Activated CD8-positive, alpha-beta T cell treated with anti-CD3 and anti-CD28 coated beads for 36 hours (primary cell): ENCODE measurements at regions not wholly inside any gene's neighbourhood (a gene's known extent, or its start where the extent isn't known, plus 50 kb on each side); places are given as distances from the start of the nearest gene placed in this dataset.

Experiments
- ATAC-seq: fragments of 200-7000 bp; cut with Tn5 transposase; one replicate; pipeline ENCODE4 v1.10.0; 2021; ENCODE audit warnings: mild to moderate bottlenecking, moderate library complexity
- CTCF ChIA-PET: fragments of 350-600 bp; sonication (Branson Sonifier 250); formaldehyde crosslinking; loops from one replicate; lab custom pipeline; 2021; ENCODE audit warnings: antibody characterized with exemption; lab: Charles Lee
- POLR2A ChIA-PET: fragments of 350-600 bp; sonication (Branson Sonifier 250); formaldehyde crosslinking; loops from one replicate; lab custom pipeline; 2021; ENCODE audit warnings: antibody characterized with exemption; lab: Charles Lee
- DNase-seq: peaks from one replicate; pipeline ENCODE4 v3.0.0-alpha.2; 2020
- H3K27ac Mint-ChIP-seq: one replicate; pipeline ENCODE4 v1.8.0; 2021; ENCODE audit warnings: mild to moderate bottlenecking, mixed read lengths
- H3K27me3 Mint-ChIP-seq: one replicate; pipeline ENCODE4 v1.8.0; 2021; ENCODE audit warnings: mixed read lengths
- H3K36me3 Mint-ChIP-seq: one replicate; pipeline ENCODE4 v1.8.0; 2021; ENCODE audit warnings: low read depth, mixed read lengths
- H3K4me1 Mint-ChIP-seq: one replicate; pipeline ENCODE4 v1.8.0; 2021; ENCODE audit warnings: low read depth, mixed read lengths
- H3K4me3 Mint-ChIP-seq: one replicate; pipeline ENCODE4 v1.8.0; 2021; ENCODE audit warnings: mild to moderate bottlenecking, moderate library complexity, mixed read lengths
- H3K9me3 Mint-ChIP-seq: one replicate; pipeline ENCODE4 v1.8.0; 2021; ENCODE audit warnings: mixed read lengths
- intact Hi-C: fragments of 100-400 bp; cut with micrococcal nuclease; formaldehyde crosslinking; loops from one replicate; pipeline ENCODE4 v1.10.0; 2022
- TF ChIP-seq, protein P1 (sequence below): fragments of 200-600 bp; IDR thresholded peaks from one replicate; pipeline ENCODE4 v1.8.0; 2022; ENCODE audit warnings: antibody characterized with exemption, mild to moderate bottlenecking

- no peaks in the 10 kb centered on the region for H3K36me3 Mint-ChIP-seq
- CTCF ChIA-PET = no interaction called here
- H3K9me3 Mint-ChIP-seq = no peaks in the 10 kb centered on the region
- intact Hi-C loops = no loop called here
- POLR2A ChIA-PET = no interaction called here
- H3K27ac Mint-ChIP-seq = no peak overlapping the region
- H3K27me3 Mint-ChIP-seq = no peaks in the 10 kb centered on the region
- H3K4me1 Mint-ChIP-seq = no peaks in the 10 kb centered on the region
- TF ChIP-seq, protein P1, sequence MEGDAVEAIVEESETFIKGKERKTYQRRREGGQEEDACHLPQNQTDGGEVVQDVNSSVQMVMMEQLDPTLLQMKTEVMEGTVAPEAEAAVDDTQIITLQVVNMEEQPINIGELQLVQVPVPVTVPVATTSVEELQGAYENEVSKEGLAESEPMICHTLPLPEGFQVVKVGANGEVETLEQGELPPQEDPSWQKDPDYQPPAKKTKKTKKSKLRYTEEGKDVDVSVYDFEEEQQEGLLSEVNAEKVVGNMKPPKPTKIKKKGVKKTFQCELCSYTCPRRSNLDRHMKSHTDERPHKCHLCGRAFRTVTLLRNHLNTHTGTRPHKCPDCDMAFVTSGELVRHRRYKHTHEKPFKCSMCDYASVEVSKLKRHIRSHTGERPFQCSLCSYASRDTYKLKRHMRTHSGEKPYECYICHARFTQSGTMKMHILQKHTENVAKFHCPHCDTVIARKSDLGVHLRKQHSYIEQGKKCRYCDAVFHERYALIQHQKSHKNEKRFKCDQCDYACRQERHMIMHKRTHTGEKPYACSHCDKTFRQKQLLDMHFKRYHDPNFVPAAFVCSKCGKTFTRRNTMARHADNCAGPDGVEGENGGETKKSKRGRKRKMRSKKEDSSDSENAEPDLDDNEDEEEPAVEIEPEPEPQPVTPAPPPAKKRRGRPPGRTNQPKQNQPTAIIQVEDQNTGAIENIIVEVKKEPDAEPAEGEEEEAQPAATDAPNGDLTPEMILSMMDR = no peak
- DNase-seq (no peak), ATAC-seq (no peak)
- no peak overlapping the region for H3K4me3 Mint-ChIP-seq
These were observed 494.9 kb downstream of the DIPK2A start for GRCh38 chr3:144466540-144466939.

GRCh38 chr3:144470666-144471065 is 499.0 kb downstream of the DIPK2A start:
- no peak for ATAC-seq
- Mint-ChIP-seq H3K4me1 (no peaks in the 10 kb centered on the region), H3K27ac (no peak overlapping the region), H3K27me3 (no peaks in the 10 kb centered on the region), H3K4me3 (no peak overlapping the region), H3K36me3 (no peaks in the 10 kb centered on the region), H3K9me3 (no peaks in the 10 kb centered on the region)
- CTCF ChIA-PET = no interaction called here
- DNase-seq = no peak
- intact Hi-C loops = no loop called here
- TF ChIP-seq, protein P1 = no peak
- POLR2A ChIA-PET = no interaction called here

- TF ChIP-seq, protein P1 = no peak
- Mint-ChIP-seq H3K27me3 (no peaks in the 10 kb centered on the region), H3K4me1 (no peaks in the 10 kb centered on the region), H3K27ac (no peak overlapping the region), H3K9me3 (peaks cover 4% of the 10 kb centered on the region), H3K4me3 (no peak overlapping the region), H3K36me3 (no peaks in the 10 kb centered on the region)
- POLR2A ChIA-PET = no interaction called here
- ATAC-seq = no peak
- DNase-seq = no peak
- CTCF ChIA-PET = no interaction called here
- intact Hi-C loops = no loop called here
These were observed 506.0 kb downstream of the DIPK2A start for GRCh38 chr3:144477593-144477992.

DNA sequence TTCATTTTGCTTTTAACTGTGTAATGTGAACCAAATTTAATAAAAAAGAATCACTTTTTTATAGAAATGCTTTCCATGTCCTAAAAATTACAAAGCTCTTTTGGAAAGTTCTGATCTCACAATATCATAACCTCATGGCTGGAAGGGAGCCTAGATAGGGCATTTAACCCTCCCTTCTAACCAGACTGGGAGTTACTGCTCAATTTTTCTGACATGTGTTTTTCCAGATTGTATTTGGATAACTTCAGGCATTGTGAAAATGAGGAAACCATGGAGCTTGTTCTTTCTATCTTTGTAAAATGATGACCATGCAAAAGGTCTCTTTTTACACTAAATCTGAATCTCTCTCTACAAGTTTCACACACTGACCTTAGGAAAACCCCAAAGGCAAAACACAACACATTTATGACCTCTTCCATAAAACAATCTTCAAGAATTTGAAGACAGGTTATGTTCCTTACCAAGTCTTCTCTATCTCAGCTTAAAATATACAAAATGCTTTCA is 508.8 kb downstream of the DIPK2A start:
- peaks cover 4% of the 10 kb centered on the region for H3K9me3 Mint-ChIP-seq
- TF ChIP-seq, protein P1 = no peak
- POLR2A ChIA-PET = no interaction called here
- H3K27me3 Mint-ChIP-seq = no peaks in the 10 kb centered on the region
- no peak overlapping the region for H3K4me3 Mint-ChIP-seq
- intact Hi-C loops = no loop called here
- no peak overlapping the region for H3K27ac Mint-ChIP-seq
- DNase-seq (no peak), ATAC-seq (no peak)
- CTCF ChIA-PET = no interaction called here
- no peaks in the 10 kb centered on the region for H3K4me1 Mint-ChIP-seq
- H3K36me3 Mint-ChIP-seq = no peaks in the 10 kb centered on the region

GRCh38 chr3:144482876-144483275 is 511.3 kb downstream of the DIPK2A start:
- DNase-seq (no peak), ATAC-seq (no peak)
- no peaks in the 10 kb centered on the region for H3K4me1 Mint-ChIP-seq
- intact Hi-C loops = no loop called here
- no peaks in the 10 kb centered on the region for H3K27me3 Mint-ChIP-seq
- ChIA-PET POLR2A (no interaction called here), CTCF (no interaction called here)
- no peak overlapping the region for H3K27ac Mint-ChIP-seq
- peaks cover 2% of the 10 kb centered on the region for H3K9me3 Mint-ChIP-seq
- no peak overlapping the region for H3K4me3 Mint-ChIP-seq
- no peaks in the 10 kb centered on the region for H3K36me3 Mint-ChIP-seq
- TF ChIP-seq, protein P1 = no peak
